GM18511 (cell line): ENCODE measurements at regions not wholly inside any gene's neighbourhood (a gene's known extent, or its start where the extent isn't known, plus 50 kb on each side); places are given as distances from the start of the nearest gene placed in this dataset.

Source experiments
- ATAC-seq: cut with Tn5 transposase; IDR thresholded peaks from one replicate; pipeline ENCODE4 v1.9.1; 2021; ENCODE audit warnings: mild to moderate bottlenecking, moderate library complexity; ENCODE audit not compliant: unreplicated experiment

DNA sequence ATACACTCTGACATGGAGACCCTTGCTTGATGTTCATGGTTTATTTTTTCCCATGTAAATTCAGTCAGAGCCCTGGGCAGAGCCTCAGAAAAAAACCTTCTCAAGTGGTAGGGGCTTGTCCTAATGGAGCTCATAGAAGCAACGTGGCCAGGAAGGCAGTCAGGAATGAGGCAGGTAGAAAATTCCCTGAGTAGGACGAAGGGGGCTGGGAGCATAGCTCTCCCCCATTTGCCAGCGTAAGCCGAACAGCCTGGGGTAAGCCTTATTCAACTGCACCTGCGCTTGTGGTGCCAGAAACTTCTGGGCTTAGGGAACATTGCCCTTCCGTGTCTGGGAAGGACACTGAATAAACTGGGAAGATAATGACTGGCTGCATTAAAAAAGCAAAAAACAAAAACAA lies 238.5 kb upstream of the ROPN1 start:
- ATAC-seq = no peak

- ATAC-seq = no peak
Measured at GRCh38 chr3:124230998-124231397, 239.1 kb upstream of the ROPN1 start.

DNA sequence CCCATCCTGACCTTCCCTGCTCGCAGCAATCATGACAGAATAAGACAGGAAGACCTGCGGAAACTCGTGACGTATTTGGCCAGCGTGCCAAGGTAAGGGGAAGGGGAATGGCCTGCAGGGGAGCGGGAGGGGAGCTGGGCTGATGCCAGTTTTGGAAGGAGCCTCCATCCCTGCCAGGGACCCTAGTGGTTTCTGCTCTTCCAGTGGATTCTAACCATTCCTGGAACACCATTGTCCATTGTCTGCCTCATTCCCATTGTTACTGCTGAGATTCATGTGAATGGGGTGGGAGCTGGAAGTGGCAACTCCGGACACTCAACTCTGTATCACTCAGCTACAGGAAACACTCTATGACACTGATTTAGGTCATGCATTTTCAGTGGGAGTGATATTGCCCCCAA lies 242.9 kb upstream of the ROPN1 start:
- no peak for ATAC-seq

DNA sequence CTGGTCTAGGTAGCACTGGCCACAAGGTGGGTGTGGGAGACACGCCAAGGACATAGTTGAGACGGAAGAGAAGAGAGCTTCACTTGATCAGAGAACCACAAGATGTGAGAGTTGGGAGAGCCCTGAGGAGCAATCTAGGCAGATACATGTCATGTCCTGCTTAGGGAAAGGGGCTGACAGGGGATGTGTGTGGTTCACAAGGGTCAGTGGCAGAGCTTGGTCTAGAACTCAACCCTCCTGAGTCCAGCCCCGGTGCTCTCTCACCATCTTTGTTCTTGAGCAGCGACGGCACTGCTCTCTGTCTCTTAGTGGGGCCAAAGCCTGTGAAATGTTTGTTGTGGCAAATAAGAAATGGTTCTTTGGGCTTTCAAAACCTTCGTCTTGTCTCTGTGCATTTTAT lies 243.5 kb upstream of the ROPN1 start:
- no peak for ATAC-seq

GRCh38 chr3:124243177-124243859 lies 251.4 kb upstream of the ROPN1 start:
- no peak for ATAC-seq

DNA sequence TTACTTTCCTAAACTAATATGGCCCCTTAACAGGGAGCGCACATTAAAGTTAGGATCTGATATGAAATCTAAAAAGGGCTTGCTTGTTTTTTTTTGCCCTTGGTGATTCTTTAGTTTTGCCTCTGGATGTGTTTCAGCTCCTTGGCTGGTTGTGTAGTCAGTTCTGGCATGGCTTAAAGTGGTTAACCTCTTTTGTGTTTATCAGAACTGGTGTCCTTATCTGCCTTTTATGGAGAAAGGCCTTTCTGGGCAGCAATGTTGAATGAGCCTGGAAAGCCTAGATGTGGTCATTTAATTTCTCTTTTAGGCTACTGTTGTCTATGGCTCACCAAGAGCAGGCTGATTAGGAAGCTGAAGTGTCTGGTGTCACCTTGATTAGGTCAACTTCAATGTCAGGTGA lies 254.5 kb upstream of the ROPN1 start:
- no peak for ATAC-seq

- ATAC-seq = no peak
Measured at GRCh38 chr3:124246949-124247348, 255.0 kb upstream of the ROPN1 start.

GRCh38 chr3:124248471-124249028 lies 256.6 kb upstream of the ROPN1 start:
- ATAC-seq = no peak

- ATAC-seq = no peak
Measured at GRCh38 chr3:124249038-124249437, 257.1 kb upstream of the ROPN1 start.

DNA sequence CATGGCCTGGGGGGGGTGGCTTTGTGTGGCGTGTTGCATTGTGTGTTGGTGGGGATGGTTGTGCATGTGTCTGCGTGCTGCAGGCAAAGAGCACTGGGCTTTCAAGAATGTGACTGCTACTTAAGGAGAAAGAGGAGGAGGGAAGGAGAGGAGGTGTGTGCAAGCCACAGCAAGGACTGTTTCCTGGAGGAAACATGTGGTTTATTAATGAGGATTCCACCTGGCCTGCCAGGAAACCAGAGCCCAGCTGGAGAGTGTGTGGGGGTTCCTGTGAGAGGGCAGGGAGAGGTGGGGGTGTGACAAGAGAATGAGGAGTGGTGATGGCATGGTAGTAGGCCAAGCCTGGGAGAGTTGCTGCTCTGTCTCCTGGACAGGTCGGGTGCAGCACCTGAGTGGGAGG lies 258.1 kb upstream of the ROPN1 start:
- no peak for ATAC-seq

DNA sequence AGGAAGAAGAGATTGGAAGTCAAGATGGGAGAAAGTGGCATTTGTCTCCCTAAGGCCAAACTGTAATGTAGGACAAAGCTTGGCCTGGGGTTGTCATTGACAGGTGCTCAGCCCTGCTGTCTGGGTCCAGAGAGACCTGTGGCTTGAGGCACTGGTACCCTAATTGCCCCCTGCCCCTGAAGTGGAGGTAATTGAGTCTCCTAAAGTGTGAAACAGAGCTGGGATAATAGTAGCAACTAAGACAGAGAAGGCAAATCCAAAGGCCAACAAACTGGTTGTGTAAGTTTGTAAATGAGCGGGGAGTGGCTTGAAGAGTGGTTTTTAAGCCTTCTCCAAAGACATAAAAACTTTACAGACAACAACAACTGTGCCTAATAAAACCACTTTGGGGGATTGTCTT lies 264.2 kb upstream of the ROPN1 start:
- no peak for ATAC-seq

- ATAC-seq = no peak
Measured at GRCh38 chr3:124256599-124256998, 264.7 kb upstream of the ROPN1 start.

GRCh38 chr3:124257336-124257864 lies 265.5 kb upstream of the ROPN1 start:
- ATAC-seq = no peak

- no peak for ATAC-seq
Measured at GRCh38 chr3:124258057-124258500, 266.2 kb upstream of the ROPN1 start.

- no peak for ATAC-seq
Measured at GRCh38 chr3:124260206-124260915, 268.4 kb upstream of the ROPN1 start.

DNA sequence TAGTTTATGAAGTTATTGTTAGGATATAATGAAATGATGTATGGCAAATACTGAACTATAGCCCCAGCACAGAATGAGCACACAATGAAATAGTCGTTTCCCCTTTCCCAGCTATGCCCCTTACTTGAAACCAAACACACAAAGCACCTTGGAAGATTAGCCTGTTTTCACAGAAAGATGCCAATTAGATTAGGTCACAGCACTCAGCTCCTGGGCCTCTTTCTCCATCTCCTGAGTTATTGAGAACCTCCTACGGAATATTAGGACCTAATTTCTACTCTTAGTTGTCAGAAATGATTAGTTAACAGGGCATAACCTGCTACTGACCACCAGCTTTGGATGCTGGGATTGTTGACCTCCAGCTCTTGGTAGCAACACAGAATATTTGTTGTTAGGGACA lies 269.4 kb upstream of the ROPN1 start:
- ATAC-seq = no peak

DNA sequence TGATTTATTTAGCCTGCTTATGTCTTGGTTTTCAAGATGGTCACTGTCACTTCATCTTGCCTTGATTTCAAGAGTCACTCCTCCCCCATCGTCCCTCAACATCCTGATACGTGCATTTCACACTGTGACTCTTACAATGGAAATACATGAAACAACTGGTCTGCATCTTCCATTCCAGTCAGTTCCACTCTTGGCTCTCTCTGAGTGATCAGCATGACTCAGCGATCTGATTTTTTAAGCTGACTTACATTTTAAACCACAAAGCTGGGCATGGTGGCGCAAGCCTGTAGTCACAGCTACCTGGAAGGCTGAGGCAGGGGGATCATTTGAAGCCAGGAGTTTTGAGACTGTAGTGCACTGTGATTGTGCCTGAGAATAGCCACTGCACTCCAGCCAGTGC lies 271.2 kb upstream of the ROPN1 start:
- no peak for ATAC-seq

DNA sequence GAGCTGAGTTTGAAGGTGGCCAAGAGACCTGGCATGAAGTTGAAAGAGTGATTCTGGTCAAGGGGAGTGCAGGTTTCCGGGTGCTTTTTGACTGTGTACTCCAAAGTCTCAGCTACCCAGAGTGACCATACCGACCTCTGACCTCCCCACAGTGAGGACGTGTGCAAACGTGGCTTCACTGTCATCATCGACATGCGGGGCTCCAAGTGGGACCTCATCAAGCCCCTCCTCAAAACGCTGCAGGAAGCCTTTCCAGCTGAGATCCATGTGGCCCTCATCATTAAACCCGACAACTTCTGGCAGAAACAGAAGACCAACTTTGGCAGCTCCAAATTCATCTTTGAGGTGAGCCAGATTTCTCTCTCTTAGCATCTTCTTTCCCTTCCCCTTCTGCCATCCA lies 272.4 kb upstream of the ROPN1 start:
- no peak for ATAC-seq

GRCh38 chr3:124266487-124266886 lies 274.6 kb upstream of the ROPN1 start:
- ATAC-seq = no peak

GRCh38 chr3:124267406-124267805 lies 275.5 kb upstream of the ROPN1 start:
- no peak for ATAC-seq

GRCh38 chr3:124268355-124268754 lies 276.4 kb upstream of the ROPN1 start:
- ATAC-seq = no peak

DNA sequence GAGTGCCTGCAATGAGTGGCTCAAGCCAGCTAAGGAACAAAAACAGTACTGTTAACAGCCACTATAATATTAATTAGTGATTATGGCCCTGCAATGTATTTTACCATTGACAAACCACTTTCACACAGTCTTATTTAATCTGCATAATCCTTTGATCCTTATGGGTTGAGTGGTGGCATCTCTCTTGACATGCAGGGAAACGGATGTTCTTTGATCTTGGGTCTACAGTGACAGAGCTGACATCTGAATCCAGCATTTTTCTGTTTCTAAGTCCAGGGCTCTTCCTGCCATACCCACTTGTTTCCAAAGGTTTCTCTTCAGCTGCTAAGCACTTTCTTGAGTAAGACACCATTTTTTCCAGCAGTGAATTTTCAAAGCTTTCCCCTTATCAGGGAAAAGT lies 277.7 kb upstream of the ROPN1 start:
- no peak for ATAC-seq
